ENCODE measurements at regions not wholly inside any gene's neighbourhood (a gene's known extent, or its start where the extent isn't known, plus 50 kb on each side); places are given as distances from the start of the nearest gene placed in this dataset.
"Not testable (repeated sequence)": the region's sequence is repeated elsewhere in the genome, so short reads cannot be mapped to it uniquely, and the experiment has no call there.

GRCh38 chr6:9316831-9317230, 881.5 kb upstream of the SLC35B3 start:
- DNase-seq (ENCODE audit: low spot score): no peak

- DNase-seq (ENCODE audit: low spot score): no peak
Measured at GRCh38 chr6:9315966-9316650, 880.8 kb upstream of the SLC35B3 start.

DNA sequence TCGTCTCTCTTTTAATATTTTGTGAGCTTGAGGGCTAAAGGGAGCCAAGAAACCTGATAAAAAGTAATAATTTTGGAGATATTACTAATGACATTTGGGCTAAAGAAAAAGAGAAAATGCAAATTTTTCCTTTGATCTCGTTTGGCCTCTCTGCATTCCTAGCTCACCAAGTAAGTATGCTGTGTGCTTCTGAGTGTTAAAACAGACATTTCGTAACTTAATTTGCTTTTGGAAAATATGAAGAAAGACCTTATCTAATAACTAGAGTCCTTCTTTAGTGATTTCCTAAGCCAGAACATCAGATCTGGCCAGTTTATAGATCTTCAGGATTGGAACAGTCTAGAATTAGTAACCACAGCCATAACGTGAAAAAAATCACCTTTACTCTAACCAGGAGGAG, 872.9 kb upstream of the SLC35B3 start:
- no peak for DNase-seq (ENCODE audit: low spot score)

- no peak for DNase-seq (ENCODE audit: low spot score)
Measured at GRCh38 chr6:9307786-9308185, 872.4 kb upstream of the SLC35B3 start.

DNA sequence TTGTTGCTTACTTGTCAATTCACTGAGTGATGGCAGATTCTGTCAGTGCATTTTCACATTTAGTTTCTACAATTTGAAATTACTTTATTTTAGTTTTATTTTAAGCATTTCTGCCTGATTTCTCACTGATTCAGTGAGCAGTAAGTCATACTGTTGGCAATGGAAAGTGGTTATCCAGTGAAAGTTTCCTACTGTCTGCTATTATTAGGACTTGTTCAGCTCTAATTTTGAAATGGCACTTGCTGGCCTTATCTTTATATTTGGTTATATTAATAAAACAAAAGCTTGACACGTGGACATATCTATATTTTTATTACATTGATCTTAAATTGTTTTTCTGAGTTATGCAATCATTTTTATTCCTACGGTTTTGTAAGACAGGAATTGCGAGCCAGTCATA, 871.8 kb upstream of the SLC35B3 start:
- no peak for DNase-seq (ENCODE audit: low spot score)

GRCh38 chr6:9295644-9296043, 860.3 kb upstream of the SLC35B3 start:
- no peak for DNase-seq (ENCODE audit: low spot score)

DNA sequence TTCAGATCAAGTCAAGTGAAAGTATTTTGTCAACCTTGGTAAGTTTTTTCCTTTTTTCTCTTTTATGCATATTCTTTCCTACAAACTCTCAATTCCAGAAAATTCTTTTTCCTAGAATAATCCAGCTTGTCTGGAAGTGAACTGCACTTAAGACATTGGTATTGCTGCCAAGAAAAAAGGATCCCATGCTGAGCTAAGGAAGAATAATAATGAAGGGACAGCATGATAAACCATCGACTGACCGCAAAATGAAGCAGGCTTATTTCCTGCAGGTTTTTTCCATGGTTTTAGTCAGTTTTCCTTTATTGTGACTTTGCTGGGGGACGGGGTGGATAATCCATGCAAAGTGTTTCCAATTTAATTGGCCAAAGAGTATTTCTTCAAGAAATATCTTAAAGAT, 857.6 kb upstream of the SLC35B3 start:
- DNase-seq (ENCODE audit: low spot score): no peak

DNA sequence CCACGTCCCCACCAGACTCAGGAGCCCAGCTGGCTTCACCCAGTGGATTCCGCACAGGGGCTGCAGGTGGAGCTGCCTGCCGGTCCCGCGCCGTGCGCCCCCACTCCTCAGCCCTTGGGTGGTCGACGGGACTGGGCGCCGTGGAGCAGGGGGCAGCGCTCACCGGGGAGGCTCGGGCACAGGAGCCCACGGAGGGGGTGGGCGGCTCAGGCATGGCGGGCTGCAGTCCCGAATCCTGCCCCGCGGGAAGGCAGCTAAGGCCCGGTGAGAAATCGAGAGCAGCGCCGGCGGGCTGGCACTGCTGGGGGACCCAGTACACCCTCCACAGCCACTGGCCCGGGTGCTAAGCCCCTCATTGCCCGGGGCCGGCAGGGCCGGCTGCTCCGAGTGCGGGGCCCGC, 855.0 kb upstream of the SLC35B3 start:
- DNase-seq (ENCODE audit: low spot score): not testable (repeated sequence)

GRCh38 chr6:9272671-9273070, 837.3 kb upstream of the SLC35B3 start:
- no peak for DNase-seq (ENCODE audit: low spot score)

GRCh38 chr6:9266741-9267140, 831.4 kb upstream of the SLC35B3 start:
- DNase-seq (ENCODE audit: low spot score): no peak

GRCh38 chr6:9257215-9257614, 821.9 kb upstream of the SLC35B3 start:
- DNase-seq (ENCODE audit: low spot score): no peak

DNA sequence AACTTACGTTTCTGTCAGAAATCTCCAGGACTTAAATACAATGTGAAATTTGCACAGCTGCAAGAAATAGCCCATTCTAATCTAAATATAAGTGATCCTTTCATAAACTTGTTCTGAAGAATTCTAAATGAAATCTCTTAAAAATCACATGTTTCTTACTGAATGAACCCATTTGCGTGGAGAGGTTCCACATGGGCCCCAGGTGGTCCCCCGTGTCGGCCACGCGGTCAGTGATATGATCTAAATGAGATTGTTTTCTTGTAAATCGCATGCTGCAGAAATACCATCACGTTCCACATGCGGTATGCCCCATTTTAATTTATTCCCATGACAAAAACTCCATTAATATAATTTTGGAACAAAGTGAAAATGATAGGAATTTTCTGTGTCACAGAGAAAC, 818.9 kb upstream of the SLC35B3 start:
- DNase-seq (ENCODE audit: low spot score): no peak

DNA sequence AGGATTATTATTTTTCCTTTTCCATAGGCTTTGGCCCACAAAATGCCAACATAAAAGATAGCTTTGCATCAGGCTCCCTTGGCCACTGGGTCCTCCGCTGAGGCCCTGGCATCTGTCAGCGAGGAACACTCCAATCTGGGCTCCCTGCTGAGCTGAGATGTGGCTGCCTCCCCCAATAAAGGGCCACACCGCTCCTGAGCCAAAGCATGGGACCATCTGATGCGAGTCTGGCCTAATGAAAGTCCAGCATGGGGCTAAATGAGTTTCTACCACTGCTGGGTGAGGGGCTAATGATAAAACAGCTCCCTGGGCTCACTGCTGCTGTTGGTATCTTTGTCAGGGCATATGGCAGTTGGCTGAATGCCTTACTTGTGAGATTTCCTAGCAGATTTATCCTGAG, 817.5 kb upstream of the SLC35B3 start:
- DNase-seq (ENCODE audit: low spot score): no peak

DNA sequence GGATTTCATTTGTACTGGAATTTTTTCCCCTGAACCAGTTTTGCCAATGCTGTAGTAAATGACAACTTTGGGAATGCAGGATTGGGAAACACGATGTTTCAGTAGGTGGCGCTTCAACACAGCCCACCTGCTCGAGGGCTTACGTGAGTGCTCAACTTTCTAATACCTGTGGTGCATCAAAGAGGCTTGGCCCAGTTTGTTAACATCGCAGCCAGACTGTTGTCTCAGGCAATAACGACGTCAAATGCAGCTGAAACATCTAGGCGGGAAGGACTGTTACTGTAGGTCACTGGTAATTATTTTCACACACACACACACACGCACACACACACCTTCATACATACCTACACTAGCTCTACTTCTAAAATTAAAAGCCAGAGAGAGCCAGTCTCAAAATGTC, 815.5 kb upstream of the SLC35B3 start:
- DNase-seq (ENCODE audit: low spot score): peak; percentile 74

DNA sequence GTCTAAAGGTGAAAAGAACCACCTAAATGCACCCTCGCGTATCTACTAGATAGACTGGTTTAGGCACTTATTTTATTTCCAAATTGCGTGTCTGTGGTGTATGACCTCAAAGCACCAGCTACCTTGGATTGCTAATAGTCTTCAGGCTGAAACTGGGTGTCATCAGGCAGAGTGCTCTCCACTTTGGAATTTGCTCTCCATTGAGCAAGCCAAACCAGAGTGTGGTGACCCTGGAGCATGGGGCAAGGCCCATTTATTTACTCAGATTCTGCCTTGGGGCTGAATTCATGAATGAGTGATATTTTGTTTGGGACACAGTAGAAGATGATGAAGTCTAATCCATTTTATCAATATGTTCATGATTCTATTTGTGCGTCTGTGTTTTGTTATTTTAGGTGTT, 812.8 kb upstream of the SLC35B3 start:
- no peak for DNase-seq (ENCODE audit: low spot score)

- no peak for DNase-seq (ENCODE audit: low spot score)
Measured at GRCh38 chr6:9240861-9241260, 805.5 kb upstream of the SLC35B3 start.

DNA sequence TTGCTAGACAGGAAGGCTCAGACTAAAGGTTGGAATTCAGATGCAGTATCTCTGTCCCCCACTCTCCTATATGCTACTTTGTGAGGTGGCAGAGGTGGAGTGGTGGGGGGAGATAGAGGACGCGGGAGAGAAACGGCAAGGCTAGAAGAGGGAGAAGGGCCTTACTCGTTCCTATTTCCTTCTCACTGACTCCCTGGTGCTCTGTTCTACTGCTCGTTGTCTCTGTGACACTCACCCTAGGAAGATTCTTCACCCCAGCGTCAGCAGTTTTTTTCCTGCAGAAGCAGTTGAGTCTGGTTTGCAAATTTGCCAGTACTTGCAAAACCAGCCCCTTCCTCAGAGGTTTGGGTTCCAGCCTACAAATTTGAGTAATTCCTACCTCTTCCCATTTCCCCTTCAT, 801.1 kb upstream of the SLC35B3 start:
- no peak for DNase-seq (ENCODE audit: low spot score)

GRCh38 chr6:9233686-9234085, 798.3 kb upstream of the SLC35B3 start:
- no peak for DNase-seq (ENCODE audit: low spot score)

- no peak for DNase-seq (ENCODE audit: low spot score)
Measured at GRCh38 chr6:9233226-9233625, 797.9 kb upstream of the SLC35B3 start.

- DNase-seq (ENCODE audit: low spot score): no peak
Measured at GRCh38 chr6:9225441-9225871, 790.1 kb upstream of the SLC35B3 start.

GRCh38 chr6:9224539-9224938, 789.2 kb upstream of the SLC35B3 start:
- DNase-seq (ENCODE audit: low spot score): no peak

DNA sequence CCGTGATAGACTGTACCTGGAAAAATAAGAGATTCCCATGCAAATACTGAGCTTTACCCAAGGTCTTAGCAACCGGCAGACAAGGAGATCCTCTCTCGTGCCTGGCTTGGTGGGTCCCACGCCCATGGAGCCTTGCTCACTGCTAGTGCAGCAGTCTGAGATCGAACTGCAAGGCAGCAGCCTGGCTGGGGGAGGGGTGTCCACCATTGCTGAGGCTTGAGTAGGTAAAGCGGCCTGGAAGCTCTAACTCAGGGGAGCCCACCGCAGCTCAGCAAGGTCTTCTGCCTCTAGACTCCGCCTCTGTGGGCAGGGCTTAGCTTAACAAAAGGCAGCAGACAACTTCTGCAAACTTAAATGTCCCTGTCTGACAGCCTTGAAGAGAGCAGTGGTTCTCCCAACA, 778.4 kb upstream of the SLC35B3 start:
- DNase-seq (ENCODE audit: low spot score): not testable (repeated sequence)

GRCh38 chr6:9208966-9209365, 773.6 kb upstream of the SLC35B3 start:
- DNase-seq (ENCODE audit: low spot score): no peak

DNA sequence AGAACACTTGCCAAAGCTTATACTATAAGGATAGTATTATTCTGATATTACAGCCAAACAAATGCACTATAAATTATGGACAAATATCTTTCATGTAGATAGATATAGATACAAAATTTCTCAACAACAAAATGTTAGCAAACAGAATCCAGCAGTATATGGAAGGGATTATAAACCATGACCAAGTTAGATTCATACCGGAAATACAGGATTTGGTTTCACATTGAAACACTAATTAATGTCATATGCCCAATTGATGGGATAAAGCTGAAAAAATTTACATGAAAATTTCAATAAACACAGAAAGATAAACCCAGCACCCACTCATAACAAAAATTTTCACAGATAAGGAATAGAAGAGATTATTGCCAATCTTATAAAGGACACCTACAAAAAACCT, 770.3 kb upstream of the SLC35B3 start:
- no peak for DNase-seq (ENCODE audit: low spot score)
